COLO829 (cell line): ENCODE measurements at regions not wholly inside any gene's neighbourhood (a gene's known extent, or its start where the extent isn't known, plus 50 kb on each side); places are given as distances from the start of the nearest gene placed in this dataset.
"Not testable (repeated sequence)": the region's sequence is repeated elsewhere in the genome, so short reads cannot be mapped to it uniquely, and the experiment has no call there.

Experiments
- DNase-seq: peaks from one replicate; pipeline ENCODE4 v3.0.0; 2012; ENCODE audit warnings: low spot score

DNA sequence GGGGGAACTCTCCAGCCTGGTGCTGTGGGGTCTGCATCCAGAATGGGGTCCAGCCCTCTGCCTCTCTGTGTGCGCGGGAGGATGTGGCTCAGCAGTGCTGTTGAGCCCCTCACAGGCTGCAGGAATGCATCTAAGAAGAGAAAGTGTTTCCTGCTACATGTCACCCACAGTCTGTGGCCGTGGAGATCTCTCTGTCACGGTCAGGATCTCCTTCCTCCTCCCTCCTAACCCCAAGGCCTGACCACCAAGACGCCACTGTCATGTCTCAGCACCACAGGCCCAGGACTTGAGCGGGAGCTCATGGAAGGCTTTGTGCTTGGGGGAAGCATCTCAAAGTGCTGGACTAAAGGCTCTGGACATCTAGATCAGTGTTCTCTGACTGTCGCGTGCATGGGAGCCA is 90.1 kb downstream of the SREK1 start:
- no peak for DNase-seq

DNA sequence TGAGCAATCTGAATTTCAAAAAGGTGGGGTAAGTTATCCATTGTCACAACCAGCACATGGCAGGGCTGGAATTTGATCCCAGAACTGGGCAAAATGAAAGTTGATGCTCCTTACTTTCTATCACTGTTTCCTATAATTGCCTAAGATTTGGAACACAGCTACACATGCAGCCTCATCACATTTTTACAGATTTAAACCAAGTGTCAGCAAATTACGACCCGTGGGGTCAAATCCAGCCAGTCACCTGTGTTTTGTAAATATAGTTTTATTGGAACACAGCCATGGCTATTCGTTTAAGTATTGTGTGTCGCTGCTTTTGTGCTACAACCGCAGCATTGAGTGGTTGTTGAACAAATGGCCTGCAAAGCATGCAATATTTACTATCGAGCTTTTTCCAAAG is 94.3 kb downstream of the SREK1 start:
- no peak for DNase-seq

DNA sequence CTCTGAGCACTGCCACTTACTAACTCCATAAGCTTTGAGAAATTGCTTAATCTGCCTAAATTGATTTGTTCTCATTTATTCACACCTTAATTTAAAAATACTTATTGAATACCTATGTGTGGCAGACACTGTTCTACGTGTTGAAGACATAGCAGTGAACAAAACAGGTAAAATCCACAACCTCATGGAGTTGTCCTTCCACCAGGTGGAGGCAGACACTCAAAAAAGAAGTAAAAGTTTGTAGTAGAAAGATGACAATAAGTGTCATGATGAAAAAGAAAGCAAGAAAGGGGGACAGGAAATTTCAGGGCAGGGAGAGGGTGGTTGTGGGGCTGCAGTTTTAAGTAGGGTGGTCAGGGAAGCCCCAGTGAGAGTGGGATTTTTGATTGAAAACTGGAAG is 94.9 kb downstream of the SREK1 start:
- DNase-seq = no peak

DNA sequence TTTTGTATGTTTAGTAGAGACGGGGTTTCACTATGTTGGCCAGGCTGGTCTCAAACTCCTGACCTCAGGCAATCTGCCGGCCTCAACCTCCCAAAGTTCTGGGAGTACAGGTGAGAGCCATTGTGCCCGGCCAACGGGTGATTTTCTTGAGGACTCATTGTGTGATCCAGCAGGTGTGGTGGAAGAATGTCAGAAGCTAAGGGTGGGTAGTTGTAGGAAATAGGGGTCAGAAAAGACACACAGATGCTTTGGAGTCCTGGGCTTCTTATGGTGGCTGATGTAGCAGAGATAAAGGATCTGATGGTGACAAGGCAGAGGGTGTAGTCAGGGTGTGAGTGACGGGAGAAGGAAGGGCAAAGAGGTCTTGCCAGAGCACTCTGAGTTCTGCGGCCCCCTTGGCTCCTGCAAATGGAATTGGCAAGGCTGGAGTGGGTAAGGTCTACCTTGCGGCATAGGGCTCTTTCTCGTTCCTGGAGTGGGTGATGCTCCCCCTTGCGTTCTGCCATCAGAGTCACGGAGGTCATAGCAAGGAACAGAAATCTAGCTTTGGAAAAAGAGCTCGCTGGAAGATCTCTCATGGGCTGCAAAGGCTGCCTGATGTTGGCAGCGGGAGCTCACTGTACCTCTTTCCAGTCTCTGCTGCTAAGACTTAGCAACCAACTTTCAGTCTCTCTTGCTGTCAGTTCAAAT is 97.2 kb downstream of the SREK1 start:
- DNase-seq = no peak

DNA sequence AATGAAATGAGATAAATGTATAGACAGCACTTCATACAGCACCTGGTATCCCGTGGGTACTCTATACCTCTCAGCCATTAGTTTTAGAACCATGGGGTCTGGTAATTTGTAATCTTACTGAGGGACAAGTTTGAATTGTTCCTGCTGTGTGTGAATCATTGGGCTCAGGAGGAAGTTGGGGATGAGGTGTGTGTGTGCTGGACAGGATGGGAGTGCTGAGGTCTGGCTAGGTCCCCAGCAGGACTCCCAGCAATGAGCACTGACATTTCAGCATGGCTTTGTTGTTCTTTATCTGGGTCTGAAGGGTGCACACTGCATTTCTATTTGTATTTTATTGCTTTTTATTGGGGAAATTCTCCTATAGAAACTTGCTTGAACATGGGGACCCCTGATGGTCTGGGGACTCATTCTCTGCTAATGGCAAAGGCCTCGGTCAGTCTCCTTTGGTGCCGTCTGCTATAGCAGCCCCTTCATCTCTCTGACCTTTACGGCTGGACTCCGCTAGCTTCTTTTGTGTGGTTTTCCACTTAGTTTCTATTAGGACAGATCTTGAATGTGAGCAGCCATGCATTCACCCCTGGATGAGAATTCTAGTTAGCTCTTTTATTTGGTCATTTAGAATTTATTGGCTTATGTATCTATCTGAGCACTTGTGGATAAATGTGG is 98.1 kb downstream of the SREK1 start:
- no peak for DNase-seq

DNA sequence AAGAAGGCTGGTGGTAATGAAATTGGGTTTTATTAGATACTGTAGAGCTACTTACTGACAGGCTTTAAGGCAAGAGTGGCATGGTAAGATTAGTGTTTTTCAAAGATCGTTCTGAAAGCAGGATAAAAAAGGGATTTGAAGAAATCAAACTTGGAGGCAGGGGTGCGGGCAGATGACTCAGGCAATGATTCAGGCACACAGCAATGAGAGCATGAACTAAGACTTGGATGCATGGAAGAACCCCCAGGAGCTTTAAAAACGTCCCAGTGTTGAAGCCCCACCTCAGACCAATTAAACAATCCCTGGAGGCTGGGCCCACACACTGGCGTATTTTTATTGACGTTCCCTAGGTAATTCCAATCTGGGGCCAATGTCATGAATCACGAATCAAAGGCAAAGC is 102.5 kb downstream of the SREK1 start:
- no peak for DNase-seq

DNA sequence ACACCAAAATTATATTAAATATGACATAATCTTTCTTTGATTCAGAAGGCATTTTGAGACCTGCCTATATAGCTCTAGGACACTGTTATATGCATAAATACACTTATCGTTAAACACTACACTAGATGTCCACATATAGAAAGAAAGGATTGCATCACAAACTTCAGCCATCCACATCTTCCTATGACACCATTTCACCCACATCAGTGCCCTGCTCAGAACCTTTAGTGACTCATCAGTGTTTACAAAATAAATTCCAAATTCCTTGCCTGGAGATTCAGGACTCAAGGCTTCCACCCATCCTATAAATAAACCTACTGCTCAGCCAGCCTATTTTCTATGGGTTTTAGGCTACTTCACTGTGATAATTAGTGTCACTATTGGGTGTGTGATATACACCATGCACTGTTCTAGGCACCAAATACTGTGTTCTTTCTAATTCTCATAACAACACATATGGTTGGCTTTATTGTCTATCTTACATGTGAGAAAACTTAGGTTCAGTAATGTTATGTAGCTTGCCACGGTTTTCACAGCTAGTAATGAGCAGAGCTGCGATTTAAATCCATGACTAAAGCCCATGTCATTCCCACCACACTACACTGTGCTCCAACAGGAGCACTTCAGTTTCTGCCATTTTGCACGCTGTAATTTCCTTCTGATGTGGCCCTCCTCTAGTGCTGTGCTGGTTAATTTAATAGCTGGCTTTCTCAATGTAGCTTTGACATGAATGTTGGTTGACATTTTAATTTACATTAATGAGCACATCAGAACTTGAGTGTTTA is 103.3 kb downstream of the SREK1 start:
- DNase-seq = no peak

DNA sequence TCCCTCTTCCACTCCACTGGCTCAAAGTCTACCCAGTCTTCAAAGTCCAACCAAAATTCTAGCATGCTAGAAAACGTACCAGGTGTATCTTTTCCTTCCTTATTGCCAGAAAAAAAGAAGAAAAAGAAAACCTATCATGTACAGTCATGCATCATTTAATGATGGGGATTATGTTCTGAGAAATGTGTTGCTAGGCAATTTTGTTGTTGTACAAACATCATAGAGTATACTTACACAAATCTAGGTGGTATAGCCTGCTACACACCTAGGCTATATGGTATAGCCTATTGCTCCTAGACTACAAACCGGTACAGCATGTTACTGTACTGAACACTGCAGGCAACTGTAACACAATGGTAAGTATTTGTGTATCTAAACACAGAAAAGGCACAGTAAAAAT is 104.8 kb downstream of the SREK1 start:
- no peak for DNase-seq

DNA sequence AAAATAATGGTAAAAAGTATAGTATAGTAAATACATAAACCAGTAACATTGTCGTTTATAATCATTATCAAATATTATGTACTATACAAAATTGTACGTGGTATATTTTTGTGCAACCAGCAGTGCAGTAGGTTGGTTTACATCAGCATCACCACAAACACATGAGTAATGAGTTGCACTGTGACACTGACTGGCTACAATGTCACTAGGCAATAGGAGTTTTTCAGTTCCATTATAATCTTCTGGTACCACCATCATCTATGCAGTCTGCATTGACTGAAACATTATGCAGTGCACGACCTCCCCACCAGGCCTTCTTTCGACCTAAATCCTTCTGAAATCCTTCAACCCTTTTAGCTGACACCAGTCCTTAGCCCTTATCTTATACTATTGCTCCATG is 105.8 kb downstream of the SREK1 start:
- DNase-seq = no peak

DNA sequence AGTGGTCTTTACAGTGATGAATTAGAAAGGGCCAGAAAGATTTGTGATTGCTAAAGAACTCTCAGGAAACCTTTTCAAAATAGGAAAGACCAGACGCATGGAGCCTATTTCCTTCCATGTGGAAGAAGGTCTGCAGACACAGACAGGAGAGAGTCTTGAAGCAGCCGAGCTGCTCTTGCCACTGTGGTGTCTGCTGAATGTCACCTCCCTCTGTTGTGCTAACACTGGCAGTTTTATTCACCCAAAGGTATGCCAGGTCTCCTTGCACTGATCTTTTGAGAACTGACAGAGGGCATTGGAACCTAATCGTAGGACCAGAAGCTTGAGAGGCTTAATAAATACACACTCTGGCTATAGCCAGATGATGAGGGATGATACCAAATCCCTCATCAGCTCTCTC is 108.7 kb downstream of the SREK1 start:
- DNase-seq = no peak

DNA sequence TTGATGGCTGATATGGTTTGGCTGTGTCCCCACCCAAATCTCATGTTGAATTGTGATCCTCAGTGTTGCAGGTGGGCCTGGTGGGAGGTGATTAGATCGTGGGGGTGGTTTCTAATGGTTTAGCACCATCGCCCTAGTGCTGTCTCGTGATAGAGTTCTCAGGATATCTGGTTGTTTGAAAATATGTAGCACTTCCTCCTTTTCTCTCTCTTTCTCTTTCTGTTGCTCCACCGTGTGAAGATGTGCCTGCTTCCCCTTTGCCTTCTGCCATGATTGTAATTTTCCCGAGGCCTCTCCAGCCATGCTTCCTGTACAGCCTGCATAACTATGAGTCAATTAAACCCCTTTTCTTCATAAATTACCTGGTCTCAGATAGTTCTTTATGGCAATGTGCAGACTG is 111.6 kb downstream of the SREK1 start:
- no peak for DNase-seq

DNA sequence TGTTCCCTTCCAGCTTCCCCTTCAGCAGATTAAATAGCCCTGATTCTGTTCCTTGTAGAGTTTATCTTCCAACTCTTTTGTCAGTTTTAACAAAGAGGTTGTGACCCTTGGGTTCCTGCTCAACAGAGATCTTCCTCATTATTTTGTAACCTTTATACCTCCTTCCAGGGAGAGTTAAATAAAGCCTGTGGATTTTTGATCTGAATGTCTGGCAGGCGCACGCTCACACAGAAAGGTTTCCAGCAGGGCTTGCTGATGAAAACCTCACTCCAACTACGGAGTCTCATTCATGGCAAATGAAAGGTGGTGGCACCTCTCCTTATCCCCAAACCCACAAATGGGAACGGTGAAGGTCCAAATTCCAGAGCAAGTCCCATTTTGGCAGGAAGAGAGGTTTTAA is 129.0 kb downstream of the SREK1 start:
- DNase-seq = no peak

DNA sequence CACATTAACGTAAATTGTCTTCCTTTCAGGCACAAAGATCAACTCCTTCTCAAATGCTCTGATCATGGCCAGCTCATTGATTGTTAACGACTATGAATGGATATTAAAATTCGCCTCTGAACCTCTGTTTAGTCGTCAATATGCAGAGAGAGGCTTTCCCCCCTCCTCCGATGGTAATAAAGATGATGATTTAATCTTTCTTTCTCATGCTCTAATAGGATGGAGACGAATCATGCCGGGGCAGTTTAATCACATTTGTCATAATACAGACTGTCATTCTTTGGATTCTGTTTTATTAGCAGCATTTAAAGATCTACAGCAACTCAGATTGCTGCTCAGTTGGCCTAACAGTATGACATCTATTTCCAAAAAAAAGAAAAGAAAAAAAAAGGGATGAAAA is 132.9 kb downstream of the SREK1 start:
- no peak for DNase-seq

DNA sequence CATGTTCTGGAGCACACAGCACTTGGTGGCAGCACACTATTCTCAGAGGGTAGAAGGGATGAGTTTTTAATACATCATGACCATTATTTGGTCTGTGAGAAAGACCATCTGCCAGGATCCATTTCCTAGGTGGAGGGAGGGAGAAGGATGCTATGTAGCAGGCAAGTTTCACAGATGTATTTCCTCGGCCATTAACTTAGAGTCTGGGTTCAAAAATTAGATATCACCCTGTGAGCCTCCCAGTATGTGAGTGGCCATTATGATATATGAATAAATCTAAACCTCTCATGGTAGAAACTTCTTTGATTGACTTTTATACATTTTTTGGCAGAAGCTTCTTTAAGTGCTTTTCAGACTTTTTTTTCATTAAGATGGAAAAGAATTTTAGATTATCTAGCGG is 133.9 kb downstream of the SREK1 start:
- no peak for DNase-seq

DNA sequence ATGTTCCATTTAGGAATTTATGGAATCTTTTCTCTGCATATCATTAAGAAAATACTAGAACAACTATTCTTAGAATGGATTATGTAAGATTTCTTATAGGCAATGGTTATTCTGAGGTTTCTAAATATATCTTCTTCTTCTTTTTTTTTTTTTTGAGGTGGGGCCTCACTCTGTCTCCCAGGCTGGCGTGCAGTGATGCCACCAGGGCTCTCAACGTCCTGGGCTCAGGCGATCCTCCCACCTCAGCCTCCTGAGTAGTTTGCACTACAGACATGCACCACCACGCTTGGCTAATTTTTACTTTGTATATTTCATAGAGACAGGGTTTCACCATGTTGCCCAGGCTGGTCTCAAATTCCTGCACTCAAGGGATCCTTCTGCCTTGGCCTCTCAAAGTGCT is 137.2 kb downstream of the SREK1 start:
- no peak for DNase-seq

DNA sequence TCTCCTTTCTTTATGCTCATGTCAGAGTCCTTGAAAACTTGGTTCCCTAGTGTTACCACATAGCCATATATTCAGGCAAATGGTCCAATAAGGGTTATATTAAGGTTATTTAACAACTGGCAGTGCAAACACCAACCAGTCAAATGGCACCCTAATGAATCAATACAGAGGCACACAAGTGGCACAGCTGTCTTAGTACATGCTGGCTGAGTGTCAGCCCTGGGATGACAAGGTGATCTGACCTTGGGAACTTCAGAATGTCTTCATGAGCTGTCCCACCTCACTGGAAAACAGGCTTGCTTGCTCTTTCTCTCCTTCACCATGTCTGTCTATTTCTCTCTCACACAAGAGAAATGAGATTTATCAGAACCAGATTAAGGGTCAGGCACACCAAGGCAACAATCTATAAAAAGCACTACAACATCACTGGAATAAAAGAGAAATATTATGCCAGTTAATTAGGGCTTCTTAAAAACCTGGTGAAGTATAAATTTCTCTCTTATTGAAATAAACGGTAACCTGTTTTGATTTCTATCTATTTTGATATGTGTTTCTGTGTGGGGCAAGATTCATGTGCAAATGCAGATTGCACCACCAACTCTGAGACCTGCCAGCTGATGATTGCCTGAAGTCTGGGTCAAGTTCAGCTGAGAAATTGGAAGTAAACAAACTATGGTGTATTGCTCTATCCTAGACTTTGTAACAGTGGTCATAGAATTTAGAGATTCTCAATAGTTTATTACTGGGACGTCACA is 140.7 kb downstream of the SREK1 start:
- DNase-seq = no peak

DNA sequence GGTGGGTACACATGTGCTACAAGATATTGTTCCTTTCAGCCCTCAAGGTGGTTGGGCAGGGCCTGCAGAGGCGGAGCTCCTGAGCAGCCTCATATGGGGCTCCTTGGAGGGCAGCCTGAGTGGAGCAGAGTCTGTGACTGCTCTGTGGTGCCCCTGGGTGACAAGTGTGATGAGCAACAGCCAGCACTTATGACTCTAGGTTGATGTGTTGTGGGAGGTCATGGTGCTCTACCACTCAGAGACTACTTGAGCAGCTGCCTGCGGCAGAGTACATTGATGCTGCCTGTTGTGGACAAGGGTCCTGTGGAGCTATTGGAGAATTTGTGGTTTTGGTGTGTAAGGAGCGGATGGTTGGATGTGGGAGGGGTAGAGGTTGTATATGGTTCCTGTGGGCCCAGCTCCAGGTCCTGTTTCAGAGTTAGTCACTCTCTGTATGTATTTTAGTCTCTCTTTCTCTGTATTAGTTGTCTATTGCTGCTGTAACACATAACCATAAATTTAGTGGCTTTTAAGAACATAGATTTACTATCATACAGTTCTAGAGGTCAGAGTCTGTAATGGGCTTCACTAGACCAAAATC is 141.3 kb downstream of the SREK1 start:
- no peak for DNase-seq

DNA sequence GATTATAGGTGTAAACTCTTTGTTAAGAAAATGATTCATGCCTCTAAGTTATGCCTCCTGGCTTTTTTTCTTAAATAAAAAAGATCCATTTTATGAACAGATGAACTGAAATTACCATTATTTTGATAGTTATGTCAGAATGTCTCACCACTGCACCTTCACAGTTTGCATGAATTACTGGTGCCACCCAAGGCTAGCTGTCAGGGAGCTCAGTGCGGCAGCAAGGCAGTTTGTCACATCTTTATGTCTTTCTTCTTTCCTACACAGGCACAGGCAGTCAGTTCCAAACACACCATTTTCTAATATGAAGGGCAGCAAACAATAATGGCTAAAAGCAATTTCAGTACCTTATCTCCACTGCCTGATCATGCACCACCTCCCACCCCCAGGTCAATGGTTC is 147.7 kb downstream of the SREK1 start:
- no peak for DNase-seq

DNA sequence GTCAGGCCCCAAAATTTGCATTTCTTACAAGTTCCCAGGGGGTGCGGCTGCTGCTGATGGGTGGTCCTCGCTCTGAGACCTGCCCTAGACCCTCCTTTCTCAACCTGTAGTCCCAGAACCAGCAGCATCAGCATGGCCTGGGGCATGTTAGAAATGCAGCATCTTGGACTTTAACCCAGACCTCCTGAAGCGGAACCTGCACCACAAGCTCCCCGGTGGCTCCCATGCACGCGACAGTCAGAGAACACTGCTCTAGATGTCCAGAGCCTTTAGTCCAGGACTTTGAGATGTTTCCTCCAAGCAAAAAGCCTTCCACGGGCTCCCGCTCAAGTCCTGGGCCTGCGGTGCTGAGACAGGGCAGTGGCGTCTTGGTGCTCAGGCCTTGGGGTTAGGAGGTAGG is 149.8 kb downstream of the SREK1 start:
- DNase-seq = not testable (repeated sequence)

DNA sequence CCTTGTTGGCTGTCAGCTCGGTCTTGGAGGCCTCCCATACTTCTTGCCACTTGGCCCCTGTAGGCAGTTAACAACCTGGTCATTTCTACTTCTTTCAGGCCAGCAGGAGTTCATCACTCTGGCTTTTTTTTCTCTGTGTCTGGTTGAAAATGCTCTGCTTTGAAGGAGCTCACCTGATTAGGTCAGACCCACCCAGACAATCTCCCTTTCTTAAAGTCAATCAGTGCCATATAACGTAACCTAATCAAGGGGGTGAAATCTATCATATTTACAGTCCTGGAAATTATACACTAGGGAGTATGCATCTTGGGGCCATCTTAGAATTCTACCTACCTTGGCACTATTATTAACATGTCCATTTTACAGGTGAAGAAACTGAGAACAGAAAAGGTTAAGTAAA is 155.4 kb downstream of the SREK1 start:
- no peak for DNase-seq

DNA sequence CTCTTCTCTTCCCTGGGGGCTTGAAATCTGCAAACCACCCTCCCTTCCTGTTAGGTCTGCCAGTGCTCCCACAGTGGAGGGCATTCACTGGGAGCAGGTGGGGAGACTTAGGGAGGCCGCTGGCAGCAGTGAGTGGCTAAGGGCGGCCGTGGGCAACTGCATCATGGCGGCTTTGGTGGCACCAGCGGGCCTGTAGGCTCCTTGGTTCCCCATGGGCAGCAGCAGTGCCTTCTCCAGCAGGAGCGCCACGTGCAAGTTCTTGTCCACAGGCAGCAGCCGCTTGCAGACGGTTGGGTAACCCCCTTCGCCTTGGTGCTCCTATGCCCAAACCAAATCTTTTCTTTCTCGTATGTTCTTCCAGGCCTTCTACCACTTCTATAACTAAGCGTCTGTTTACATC is 158.2 kb downstream of the SREK1 start:
- no peak for DNase-seq

DNA sequence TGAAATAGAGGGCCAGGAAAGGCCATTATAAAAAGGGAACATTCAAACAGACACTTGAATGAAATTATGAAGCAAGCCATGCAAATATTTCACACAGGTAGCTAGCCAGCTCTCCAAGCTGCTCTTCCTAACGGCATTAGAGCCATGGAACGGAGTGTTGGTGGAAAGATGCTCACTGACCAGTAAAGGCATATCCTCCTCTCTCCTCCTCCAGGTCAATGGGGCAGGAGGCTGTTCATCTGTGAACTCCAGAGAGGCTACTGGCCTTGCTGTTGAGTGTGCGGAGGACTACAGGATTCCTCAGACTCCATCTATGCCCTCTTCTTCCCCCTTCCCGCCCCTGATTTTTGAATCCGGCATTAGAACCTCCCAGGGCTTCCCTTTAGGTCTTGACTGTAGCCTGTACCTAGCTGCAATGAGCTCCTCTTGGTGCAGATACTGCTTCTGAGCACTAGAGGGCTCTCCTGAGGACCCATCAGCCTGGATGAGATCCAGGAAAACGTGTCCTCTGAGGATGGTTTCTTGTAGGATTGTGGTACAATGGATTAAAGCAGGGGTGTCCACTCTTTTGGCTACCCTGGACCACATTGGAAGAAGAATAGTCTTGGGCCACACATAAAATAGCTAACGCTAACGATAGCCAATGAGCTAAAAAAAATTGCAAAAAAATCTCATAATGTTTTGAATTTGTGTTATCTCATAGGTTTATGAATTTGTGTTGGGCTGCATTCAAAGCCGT is 162.2 kb downstream of the SREK1 start:
- peak; percentile 69 for DNase-seq
